HCT116 (cell line): ENCODE measurements at regions not wholly inside any gene's neighbourhood (a gene's known extent, or its start where the extent isn't known, plus 50 kb on each side); places are given as distances from the start of the nearest gene placed in this dataset.

ENCODE experiments used
- ATAC-seq: fragments of 200-7000 bp; cut with Tn5 transposase; 2 replicates; pipeline ENCODE4 v1.9.1; 2020; ENCODE audit warnings: mild to moderate bottlenecking, moderate library complexity
- BruUV-seq: library from RNA; stranded (reverse); fragments of 400-500 nt; replicated peaks from 2 replicates; lab custom pipeline; 2021; lab: Mats Ljungman, UMichigan
- CTCF ChIA-PET: fragments of 300-600 bp; sonication (Branson Sonifier 250); formaldehyde crosslinking; loops from one replicate; lab custom pipeline; 2021; ENCODE audit warnings: antibody characterized with exemption; lab: Charles Lee
- POLR2A ChIA-PET: fragments of 300-600, 350-600 bp; sonication (Branson Sonifier 250); formaldehyde crosslinking; loops from one replicate; lab custom pipeline; 2021; ENCODE audit warnings: antibody characterized with exemption; lab: Charles Lee
- RAD21 ChIA-PET, 2 experiments: fragments of 300-600 bp; sonication (Branson Sonifier 250); formaldehyde crosslinking; loops; one replicate each; lab custom pipeline; 2023; ENCODE audit warnings: low total read pairs in 2 of 2; ENCODE audit not compliant: uncharacterized antibody in 2 of 2, unreplicated experiment in 2 of 2, low non-redundant PET in 1 of 2; lab: Charles Lee
- DNase-seq: peaks from one replicate; pipeline ENCODE4 v3.0.0-alpha.2; 2010; ENCODE audit warnings: low read depth, low spot score
- H2AFZ ChIP-seq: fragments of 200-600 bp; shearing (Covaris generic), sonication (generic); 2 replicates; pipeline ENCODE4 v1.6.1; 2017; ENCODE audit warnings: low read depth, mixed run types, mixed read lengths, antibody characterized with exemption, low read length; ENCODE audit not compliant: poor library complexity, severe bottlenecking
- H3K27ac ChIP-seq: 2 replicates; pipeline ENCODE4 v1.5.1; 2012; ENCODE audit warnings: low read depth, low read length
- H3K27me3 ChIP-seq: fragments of 200-600 bp; sonication (generic); 2 replicates; pipeline ENCODE4 v1.6.1; 2016; ENCODE audit warnings: mixed run types, low read length, mixed read lengths; ENCODE audit not compliant: insufficient read depth
- H3K36me3 ChIP-seq, 2 experiments: fragments of 200-500 bp in 1 of 2; fragments of 200-600 bp in 1 of 2; sonication (Bioruptor generic) in 1 of 2; sonication (generic) in 1 of 2; 2 replicates each; pipeline versions ENCODE4 v1.5.1 to v1.6.1; 2014 to 2016; ENCODE audit warnings: low read length in 2 of 2, inconsistent platforms in 1 of 2, mixed read lengths in 1 of 2, mixed run types in 1 of 2; ENCODE audit not compliant: insufficient read depth in 2 of 2, control insufficient read depth in 1 of 2
- H3K4me1 ChIP-seq, 2 experiments: fragments of 200-600 bp in 1 of 2; sonication (generic) in 1 of 2; 2 replicates each; pipeline versions ENCODE4 v1.5.1 to v1.6.1; 2012 to 2017; ENCODE audit warnings: low read length in 2 of 2, inconsistent platforms in 1 of 2, mild to moderate bottlenecking in 1 of 2, mixed read lengths in 1 of 2, mixed run types in 1 of 2, moderate library complexity in 1 of 2; ENCODE audit not compliant: insufficient read depth in 2 of 2, control insufficient read depth in 1 of 2
- H3K4me2 ChIP-seq: fragments of 200-600 bp; sonication (generic); 2 replicates; pipeline ENCODE4 v1.6.1; 2017; ENCODE audit warnings: mixed run types, low read length, mixed read lengths
- H3K4me3 ChIP-seq, 2 experiments: fragments of 200-600 bp in 1 of 2; sonication (generic) in 1 of 2; replicated peaks in 1 of 2; 2 replicates each; pipeline ENCODE4 v1.5.1; 2011 to 2016; ENCODE audit warnings: low read length in 2 of 2, control low read depth in 1 of 2, low read depth in 1 of 2, mild to moderate bottlenecking in 1 of 2, mixed read lengths in 1 of 2, mixed run types in 1 of 2
- H3K79me2 ChIP-seq: fragments of 200-600 bp; sonication (generic); 2 replicates; pipeline ENCODE4 v1.6.1; 2017; ENCODE audit warnings: mild to moderate bottlenecking, mixed run types, low read length, moderate library complexity, mixed read lengths; ENCODE audit not compliant: insufficient read depth
- H3K9ac ChIP-seq: fragments of 200-600 bp; sonication (generic); 2 replicates; pipeline ENCODE4 v1.6.1; 2016; ENCODE audit warnings: low read length, mixed read lengths
- H3K9me2 ChIP-seq: fragments of 200-600 bp; sonication (generic), shearing (Covaris generic); 2 replicates; pipeline ENCODE4 v1.6.1; 2017; ENCODE audit warnings: mixed run types, mild to moderate bottlenecking, moderate library complexity; ENCODE audit not compliant: insufficient read depth
- H3K9me3 ChIP-seq, 2 experiments: fragments of 200-500 bp in 1 of 2; fragments of 200-600 bp in 1 of 2; sonication (Bioruptor generic) in 1 of 2; sonication (generic) in 1 of 2; 2 replicates each; pipeline ENCODE4 v1.6.1; 2014 to 2017; ENCODE audit warnings: low read length in 2 of 2, mixed read lengths in 2 of 2, inconsistent platforms in 1 of 2, low read depth in 1 of 2, mild to moderate bottlenecking in 1 of 2, mixed run types in 1 of 2, moderate library complexity in 1 of 2; ENCODE audit not compliant: control insufficient read depth in 1 of 2, insufficient read depth in 1 of 2
- H4K20me1 ChIP-seq: fragments of 200-600 bp; sonication (generic), shearing (Covaris generic); 2 replicates; pipeline ENCODE4 v1.6.1; 2017; ENCODE audit warnings: mixed run types, mild to moderate bottlenecking, moderate library complexity; ENCODE audit not compliant: insufficient read depth
- CBX3 ChIP-seq: IDR thresholded peaks from 2 replicates; pipeline ENCODE4 v1.6.1; 2012; ENCODE audit warnings: low read depth
- CEBPB ChIP-seq: IDR thresholded peaks from 2 replicates; pipeline ENCODE4 v1.6.1; 2012; ENCODE audit warnings: low read depth
- ELF1 ChIP-seq: IDR thresholded peaks from 2 replicates; pipeline ENCODE4 v1.6.1; 2012; ENCODE audit warnings: low read depth, borderline replicate concordance
- EZH2phosphoT487 ChIP-seq: fragments of 200-600 bp; IDR thresholded peaks from 2 replicates; pipeline ENCODE4 v1.6.1; 2018; ENCODE audit warnings: antibody characterized with exemption, borderline replicate concordance
- FOSL1 ChIP-seq: IDR thresholded peaks from 2 replicates; pipeline ENCODE4 v1.6.1; 2012; ENCODE audit warnings: low read depth
- MAX ChIP-seq: IDR thresholded peaks from 2 replicates; pipeline ENCODE4 v1.6.1; 2012
- POLR2A ChIP-seq: IDR thresholded peaks from 2 replicates; pipeline ENCODE4 v1.7.0; 2011; ENCODE audit warnings: borderline replicate concordance; ENCODE audit not compliant: insufficient read depth, insufficient read length; ENCODE audit errors: extremely low read depth
- RAD21 ChIP-seq: IDR thresholded peaks from 2 replicates; pipeline ENCODE4 v1.6.1; 2012; ENCODE audit warnings: low read depth, mild to moderate bottlenecking
- REST ChIP-seq: IDR thresholded peaks from 2 replicates; pipeline ENCODE4 v1.6.1; 2012; ENCODE audit warnings: low read depth
- SIN3A ChIP-seq: IDR thresholded peaks from 2 replicates; pipeline ENCODE4 v1.6.1; 2012; ENCODE audit warnings: low read depth
- SP1 ChIP-seq: IDR thresholded peaks from 2 replicates; pipeline ENCODE4 v1.6.1; 2012; ENCODE audit warnings: low read depth
- YY1 ChIP-seq: IDR thresholded peaks from 2 replicates; pipeline ENCODE4 v1.6.1; 2011; ENCODE audit warnings: low read length, low read depth, moderate library complexity, mild to moderate bottlenecking; ENCODE audit not compliant: insufficient replicate concordance; ENCODE audit errors: extremely low read depth
- intact Hi-C: fragments of 100-400 bp; cut with micrococcal nuclease; formaldehyde crosslinking; loops from 2 replicates; pipeline ENCODE4 v1.10.0; 2022
- TF ChIP-seq, protein P1 (sequence below), 3 experiments: fragments of 200-600 bp in 1 of 3; sonication (generic) in 1 of 3; IDR thresholded peaks in 2 of 3; conservative IDR thresholded peaks in 1 of 3; 2 replicates each; pipeline ENCODE4 v1.5.1; 2012 to 2017; ENCODE audit warnings: low read depth in 2 of 3, low read length in 2 of 3, antibody characterized with exemption in 1 of 3, borderline replicate concordance in 1 of 3, control low read depth in 1 of 3, mild to moderate bottlenecking in 1 of 3, mixed read lengths in 1 of 3, mixed run types in 1 of 3, moderate library complexity in 1 of 3; ENCODE audit not compliant: insufficient read depth in 1 of 3

DNA sequence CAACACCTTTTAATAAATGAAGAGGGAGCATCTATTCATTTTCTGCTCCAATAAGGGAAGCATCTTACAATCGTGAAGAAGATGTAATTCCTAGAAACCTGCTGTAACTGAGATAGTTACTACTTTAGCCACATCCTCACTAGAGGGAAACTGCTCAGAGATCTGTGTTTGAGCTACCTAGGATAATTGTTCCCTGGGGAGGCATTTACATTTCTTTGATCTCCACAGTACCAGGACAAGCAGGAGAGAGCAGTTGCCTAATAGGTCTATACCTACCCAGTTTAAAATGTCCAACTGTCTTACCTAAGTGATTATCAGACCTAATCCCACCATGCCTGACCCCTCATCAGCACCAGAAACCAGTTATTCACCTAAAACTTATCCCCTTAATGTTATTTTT is 196.9 kb downstream of the TUSC1 start:
- Histone ChIP-seq H2AFZ (no peak overlapping the region), H3K9me3 (peaks cover 0 to 12% of the 10 kb centered on the region in 2 experiments; a peak in 3 of 4 replicates), H3K27me3 (no peaks in the 10 kb centered on the region), H3K79me2 (no peaks in the 10 kb centered on the region), H3K9ac (no peak overlapping the region), H3K36me3 (no peaks in the 10 kb centered on the region), H3K4me1 (no peaks in the 10 kb centered on the region), H3K27ac (no peak overlapping the region), H3K4me2 (no peak overlapping the region), H4K20me1 (no peaks in the 10 kb centered on the region), H3K9me2 (no peaks in the 10 kb centered on the region), H3K4me3 (no peak overlapping the region)
- intact Hi-C loops, result no loop called here
- no TSS peak for BruUV-seq
- POLR2A ChIA-PET, result no interaction called here
- no peak for ATAC-seq
- CTCF ChIA-PET, result no interaction called here
- RAD21 ChIA-PET, result no interaction called here
- no peak for DNase-seq
- TF ChIP-seq SIN3A, result no peak
- no peak for TF ChIP-seq YY1
- no peak for TF ChIP-seq ELF1
- TF ChIP-seq RAD21, result no peak
- TF ChIP-seq REST, result no peak
- TF ChIP-seq, protein P1, sequence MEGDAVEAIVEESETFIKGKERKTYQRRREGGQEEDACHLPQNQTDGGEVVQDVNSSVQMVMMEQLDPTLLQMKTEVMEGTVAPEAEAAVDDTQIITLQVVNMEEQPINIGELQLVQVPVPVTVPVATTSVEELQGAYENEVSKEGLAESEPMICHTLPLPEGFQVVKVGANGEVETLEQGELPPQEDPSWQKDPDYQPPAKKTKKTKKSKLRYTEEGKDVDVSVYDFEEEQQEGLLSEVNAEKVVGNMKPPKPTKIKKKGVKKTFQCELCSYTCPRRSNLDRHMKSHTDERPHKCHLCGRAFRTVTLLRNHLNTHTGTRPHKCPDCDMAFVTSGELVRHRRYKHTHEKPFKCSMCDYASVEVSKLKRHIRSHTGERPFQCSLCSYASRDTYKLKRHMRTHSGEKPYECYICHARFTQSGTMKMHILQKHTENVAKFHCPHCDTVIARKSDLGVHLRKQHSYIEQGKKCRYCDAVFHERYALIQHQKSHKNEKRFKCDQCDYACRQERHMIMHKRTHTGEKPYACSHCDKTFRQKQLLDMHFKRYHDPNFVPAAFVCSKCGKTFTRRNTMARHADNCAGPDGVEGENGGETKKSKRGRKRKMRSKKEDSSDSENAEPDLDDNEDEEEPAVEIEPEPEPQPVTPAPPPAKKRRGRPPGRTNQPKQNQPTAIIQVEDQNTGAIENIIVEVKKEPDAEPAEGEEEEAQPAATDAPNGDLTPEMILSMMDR (IDR thresholded peaks at IDR 0.05 in 2 of 3, conservative IDR thresholded peaks at IDR 0.05 in 1 of 3; ENCODE audit: borderline replicate concordance in 1 of 3, insufficient read depth in 1 of 3, low read depth in 2 of 3, low read length in 2 of 3), result no peak
- TF ChIP-seq SP1, result no peak
- no peak for TF ChIP-seq FOSL1
- no peak for TF ChIP-seq CEBPB
- no peak for TF ChIP-seq EZH2phosphoT487
- TF ChIP-seq MAX, result no peak
- no peak for TF ChIP-seq CBX3
- no peak for TF ChIP-seq POLR2A
